ENCODE measurements at regions not wholly inside any gene's neighbourhood (a gene's known extent, or its start where the extent isn't known, plus 50 kb on each side); places are given as distances from the start of the nearest gene placed in this dataset.

GRCh38 chr1:10916311-10916710, 96.1 kb upstream of the TARDBP start (continued):
- TF ChIP-seq HDAC6 (IDR thresholded peaks at IDR 0.05; ENCODE audit: low read depth, low read length): no peak
- TF ChIP-seq SIX5 (IDR thresholded peaks at IDR 0.05; ENCODE audit: low read depth, low read length): no peak
- no peak for TF ChIP-seq ZNF274 (IDR thresholded peaks at IDR 0.05; ENCODE audit: borderline replicate concordance, extremely low read depth, low read length)

Measured in H1 (cell line).